Neural crest cell (in vitro differentiated cells): ENCODE measurements at regions not wholly inside any gene's neighbourhood (a gene's known extent, or its start where the extent isn't known, plus 50 kb on each side); places are given as distances from the start of the nearest gene placed in this dataset.
A peak's percentile ranks its signal among the peaks of the same experiment; 100 is the strongest.

Source experiments
- DNase-seq: peaks from one replicate; pipeline ENCODE4 v3.0.0; 2021; ENCODE audit warnings: low read depth, mixed read lengths, low spot score
- H3K27ac Mint-ChIP-seq: one replicate; pipeline ENCODE4 v1.8.0; 2021; ENCODE audit warnings: mild to moderate bottlenecking, mixed read lengths; ENCODE audit not compliant: unreplicated experiment
- H3K27me3 Mint-ChIP-seq: 2 replicates; pipeline ENCODE4 v1.8.0; 2021; ENCODE audit warnings: low read depth, mild to moderate bottlenecking, mixed read lengths
- H3K36me3 Mint-ChIP-seq: 2 replicates; pipeline ENCODE4 v1.8.0; 2021; ENCODE audit warnings: low read depth, mild to moderate bottlenecking, mixed read lengths
- H3K4me1 Mint-ChIP-seq: 2 replicates; pipeline ENCODE4 v1.8.0; 2021; ENCODE audit warnings: mixed read lengths
- H3K4me3 Mint-ChIP-seq: one replicate; pipeline ENCODE4 v1.8.0; 2021; ENCODE audit warnings: mild to moderate bottlenecking, mixed read lengths
- H3K9me3 Mint-ChIP-seq: 2 replicates; pipeline ENCODE4 v1.8.0; 2021; ENCODE audit warnings: mixed read lengths
- TF ChIP-seq, protein P1 (sequence below): fragments of 200-600 bp; sonication (generic); conservative IDR thresholded peaks from 2 replicates; pipeline ENCODE4 v1.5.0; 2021; ENCODE audit warnings: antibody characterized with exemption, mild to moderate bottlenecking

DNA sequence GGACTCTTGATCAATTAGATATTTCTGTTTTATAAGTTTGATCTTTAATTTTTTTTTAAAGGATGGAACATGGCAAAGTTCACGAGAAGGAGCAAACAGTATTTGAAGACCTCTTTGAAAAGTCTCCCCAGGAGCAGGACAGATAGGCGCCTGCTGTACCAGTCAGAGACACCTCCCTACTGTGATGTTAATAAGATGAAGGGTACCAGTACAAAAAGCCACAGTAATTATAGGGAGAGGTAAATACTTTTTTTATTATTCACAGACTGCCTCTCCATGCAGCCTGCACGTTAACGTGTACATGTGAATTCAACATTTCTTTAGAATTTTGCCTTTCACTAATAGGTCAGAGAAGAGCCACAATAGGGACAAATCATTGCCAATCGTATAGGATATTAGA lies 146.5 kb upstream of the CDH6 start:
- TF ChIP-seq, protein P1, sequence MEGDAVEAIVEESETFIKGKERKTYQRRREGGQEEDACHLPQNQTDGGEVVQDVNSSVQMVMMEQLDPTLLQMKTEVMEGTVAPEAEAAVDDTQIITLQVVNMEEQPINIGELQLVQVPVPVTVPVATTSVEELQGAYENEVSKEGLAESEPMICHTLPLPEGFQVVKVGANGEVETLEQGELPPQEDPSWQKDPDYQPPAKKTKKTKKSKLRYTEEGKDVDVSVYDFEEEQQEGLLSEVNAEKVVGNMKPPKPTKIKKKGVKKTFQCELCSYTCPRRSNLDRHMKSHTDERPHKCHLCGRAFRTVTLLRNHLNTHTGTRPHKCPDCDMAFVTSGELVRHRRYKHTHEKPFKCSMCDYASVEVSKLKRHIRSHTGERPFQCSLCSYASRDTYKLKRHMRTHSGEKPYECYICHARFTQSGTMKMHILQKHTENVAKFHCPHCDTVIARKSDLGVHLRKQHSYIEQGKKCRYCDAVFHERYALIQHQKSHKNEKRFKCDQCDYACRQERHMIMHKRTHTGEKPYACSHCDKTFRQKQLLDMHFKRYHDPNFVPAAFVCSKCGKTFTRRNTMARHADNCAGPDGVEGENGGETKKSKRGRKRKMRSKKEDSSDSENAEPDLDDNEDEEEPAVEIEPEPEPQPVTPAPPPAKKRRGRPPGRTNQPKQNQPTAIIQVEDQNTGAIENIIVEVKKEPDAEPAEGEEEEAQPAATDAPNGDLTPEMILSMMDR: no peak
- Mint-ChIP-seq H3K27ac (no peak overlapping the region), H3K36me3 (no peaks in the 10 kb centered on the region), H3K4me1 (peaks cover 16% of the 10 kb centered on the region), H3K9me3 (peaks cover 8% of the 10 kb centered on the region), H3K4me3 (no peak overlapping the region), H3K27me3 (no peaks in the 10 kb centered on the region)
- DNase-seq: no peak

DNA sequence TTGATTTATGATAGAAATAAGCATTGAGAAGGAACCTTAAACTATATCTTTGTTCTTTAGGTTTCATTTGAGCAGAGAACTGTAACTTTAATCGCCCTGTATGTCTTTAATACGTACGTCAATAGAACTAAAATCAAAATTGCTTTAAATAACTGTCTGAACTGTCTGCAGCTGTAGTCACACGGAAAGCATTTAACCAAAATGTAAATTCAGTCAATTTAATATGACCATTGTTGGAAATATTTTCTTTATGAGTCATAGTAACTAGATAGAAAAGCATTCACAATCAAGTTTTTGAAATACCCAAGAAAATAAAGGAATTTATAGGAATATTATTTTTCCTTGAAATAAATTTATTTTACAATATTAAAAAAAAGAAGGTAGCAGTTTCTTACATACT lies 157.1 kb upstream of the CDH6 start:
- no peaks in the 10 kb centered on the region for H3K27me3 Mint-ChIP-seq
- DNase-seq: no peak
- peaks cover 23% of the 10 kb centered on the region for H3K4me1 Mint-ChIP-seq
- H3K36me3 Mint-ChIP-seq: peaks cover 21% of the 10 kb centered on the region
- TF ChIP-seq, protein P1: no peak
- peak overlapping the region; percentile 48 for H3K27ac Mint-ChIP-seq
- no peak overlapping the region for H3K4me3 Mint-ChIP-seq
- H3K9me3 Mint-ChIP-seq: peaks cover 17% of the 10 kb centered on the region

DNA sequence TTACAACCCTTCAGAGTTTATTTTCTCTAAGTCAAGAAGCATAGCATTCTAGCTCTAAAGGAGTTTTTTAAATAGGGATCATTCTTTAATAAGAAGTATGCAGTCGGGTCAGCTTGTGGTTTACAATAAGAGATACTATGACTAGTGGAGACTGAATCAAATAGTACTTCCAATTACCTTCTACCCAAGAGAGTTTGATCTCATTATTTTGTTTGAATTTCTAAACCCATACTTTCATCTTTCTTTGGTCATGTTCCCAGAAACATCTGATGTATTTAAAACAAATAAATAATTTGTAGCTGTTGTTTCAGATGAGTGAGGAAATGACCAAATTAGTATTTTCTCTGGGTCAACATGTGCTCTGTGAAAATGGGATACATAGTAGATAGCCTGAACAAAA lies 160.2 kb upstream of the CDH6 start:
- peaks cover 23% of the 10 kb centered on the region for H3K4me1 Mint-ChIP-seq
- no peak overlapping the region for H3K4me3 Mint-ChIP-seq
- H3K9me3 Mint-ChIP-seq: peaks cover 7% of the 10 kb centered on the region
- no peaks in the 10 kb centered on the region for H3K27me3 Mint-ChIP-seq
- TF ChIP-seq, protein P1: no peak
- peaks cover 9% of the 10 kb centered on the region for H3K36me3 Mint-ChIP-seq
- no peak for DNase-seq
- H3K27ac Mint-ChIP-seq: no peak overlapping the region

DNA sequence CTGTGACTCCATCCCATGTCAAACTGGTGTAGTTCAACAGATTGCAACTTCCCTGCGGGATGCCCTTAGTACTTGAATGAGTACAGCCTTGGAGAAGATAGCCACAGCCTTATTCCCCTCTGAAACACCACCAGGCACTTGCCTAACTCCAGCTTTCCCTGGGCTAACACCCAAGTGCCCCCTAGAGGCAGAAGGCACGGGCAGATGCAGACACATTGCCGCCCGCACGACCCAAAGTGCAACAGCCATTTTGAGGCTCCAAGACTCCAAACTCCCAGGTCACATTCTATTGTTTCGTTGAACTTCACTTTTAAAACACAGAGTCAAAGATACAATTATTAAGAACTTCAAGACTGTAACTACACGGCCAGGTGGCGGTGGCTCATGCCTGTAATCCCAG lies 163.6 kb upstream of the CDH6 start:
- peaks cover 10% of the 10 kb centered on the region for H3K9me3 Mint-ChIP-seq
- H3K27ac Mint-ChIP-seq: no peak overlapping the region
- H3K4me1 Mint-ChIP-seq: peaks cover 11% of the 10 kb centered on the region
- TF ChIP-seq, protein P1: no peak
- H3K4me3 Mint-ChIP-seq: no peak overlapping the region
- peaks cover 2% of the 10 kb centered on the region for H3K36me3 Mint-ChIP-seq
- no peak for DNase-seq
- H3K27me3 Mint-ChIP-seq: no peaks in the 10 kb centered on the region

DNA sequence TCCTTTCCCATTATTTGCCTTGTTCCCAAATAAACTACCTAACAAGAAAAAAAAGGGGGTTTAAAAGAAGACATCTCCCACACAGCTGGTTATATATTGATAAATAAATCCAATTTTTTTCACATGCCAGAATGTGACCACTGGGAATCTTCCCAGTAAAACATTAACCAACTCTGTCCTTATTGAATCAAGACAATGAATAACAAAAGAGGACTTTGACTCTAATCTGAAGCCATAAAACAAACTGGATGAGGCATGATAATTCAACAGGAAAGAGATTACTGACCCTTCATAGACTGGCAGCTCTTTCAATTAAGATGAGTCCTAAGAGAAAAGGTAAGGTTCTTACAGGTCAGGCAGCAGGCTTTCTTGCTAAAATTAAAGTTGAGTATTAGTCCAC lies 165.8 kb upstream of the CDH6 start:
- no peak overlapping the region for H3K27ac Mint-ChIP-seq
- H3K4me3 Mint-ChIP-seq: no peak overlapping the region
- no peaks in the 10 kb centered on the region for H3K27me3 Mint-ChIP-seq
- TF ChIP-seq, protein P1: no peak
- peaks cover 13% of the 10 kb centered on the region for H3K9me3 Mint-ChIP-seq
- peaks cover under 1% of the 10 kb centered on the region for H3K36me3 Mint-ChIP-seq
- peaks cover 5% of the 10 kb centered on the region for H3K4me1 Mint-ChIP-seq
- no peak for DNase-seq

DNA sequence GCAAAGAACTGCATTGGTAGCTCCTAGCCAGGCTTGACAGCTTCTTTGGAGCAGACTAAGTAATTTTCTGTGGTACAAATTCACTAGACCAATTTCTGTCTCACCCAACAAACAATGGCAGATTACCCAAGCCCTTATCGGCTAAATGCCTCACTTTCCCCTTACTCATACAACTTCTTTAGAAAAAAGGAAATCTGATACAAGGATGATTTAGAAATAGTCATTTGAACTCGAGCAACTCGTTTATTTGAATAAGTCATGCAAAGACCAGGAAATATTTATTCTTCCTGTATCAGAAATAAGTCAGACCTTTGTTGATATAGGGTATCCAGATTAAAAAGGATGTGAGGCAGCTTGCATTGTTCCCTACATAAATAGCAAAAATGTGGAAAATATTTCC lies 170.4 kb upstream of the CDH6 start:
- TF ChIP-seq, protein P1: no peak
- DNase-seq: no peak
- Mint-ChIP-seq H3K27ac (no peak overlapping the region), H3K4me1 (peaks cover 10% of the 10 kb centered on the region), H3K4me3 (no peak overlapping the region), H3K36me3 (peaks cover 3% of the 10 kb centered on the region), H3K9me3 (peaks cover 13% of the 10 kb centered on the region), H3K27me3 (no peaks in the 10 kb centered on the region)
